ENCODE measurements at regions not wholly inside any gene's neighbourhood (a gene's known extent, or its start where the extent isn't known, plus 50 kb on each side); places are given as distances from the start of the nearest gene placed in this dataset.
A peak's percentile ranks its signal among the peaks of the same experiment; 100 is the strongest.

- DNase-seq: no peak
These were observed 237.2 kb upstream of the DCN start for GRCh38 chr12:91419809-91420208.

- DNase-seq: no peak
These were observed 235.8 kb upstream of the DCN start for GRCh38 chr12:91418221-91419090.

GRCh38 chr12:91417650-91418049, 235.0 kb upstream of the DCN start:
- no peak for DNase-seq

- DNase-seq: no peak
These were observed 232.0 kb upstream of the DCN start for GRCh38 chr12:91414636-91415035.

- no peak for DNase-seq
These were observed 231.2 kb upstream of the DCN start for GRCh38 chr12:91413581-91414546.

- no peak for DNase-seq
These were observed 224.3 kb upstream of the DCN start for GRCh38 chr12:91406920-91407341.

GRCh38 chr12:91404441-91404840, 221.8 kb upstream of the DCN start:
- DNase-seq: no peak

- no peak for DNase-seq
These were observed 218.6 kb upstream of the DCN start for GRCh38 chr12:91401190-91401589.

GRCh38 chr12:91400271-91400670, 217.7 kb upstream of the DCN start:
- DNase-seq: no peak

- no peak for DNase-seq
These were observed 215.4 kb upstream of the DCN start for GRCh38 chr12:91397866-91398532.

GRCh38 chr12:91396293-91396692, 213.7 kb upstream of the DCN start:
- no peak for DNase-seq

- DNase-seq: no peak
These were observed 213.1 kb upstream of the DCN start for GRCh38 chr12:91395628-91396135.

- no peak for DNase-seq
These were observed 212.3 kb upstream of the DCN start for GRCh38 chr12:91394903-91395302.

- peak; percentile 26 for DNase-seq
These were observed 206.0 kb upstream of the DCN start for GRCh38 chr12:91388573-91388972.

- peak; percentile 17 for DNase-seq
These were observed 205.0 kb upstream of the DCN start for GRCh38 chr12:91387461-91388134.

GRCh38 chr12:91384806-91385205, 202.2 kb upstream of the DCN start:
- DNase-seq: no peak

GRCh38 chr12:91384366-91384765, 201.7 kb upstream of the DCN start:
- DNase-seq: no peak

- DNase-seq: no peak
These were observed 200.5 kb upstream of the DCN start for GRCh38 chr12:91383099-91383498.

GRCh38 chr12:91382081-91382543, 199.5 kb upstream of the DCN start:
- peak; percentile 93 for DNase-seq

GRCh38 chr12:91381309-91381804, 198.7 kb upstream of the DCN start:
- peak; percentile 91 for DNase-seq

GRCh38 chr12:91380631-91381030, 198.0 kb upstream of the DCN start:
- no peak for DNase-seq

Data from retina (tissue), 1 donor.